Mesenchymal stem cell (in vitro differentiated cells and primary cell): ENCODE measurements at regions not wholly inside any gene's neighbourhood (a gene's known extent, or its start where the extent isn't known, plus 50 kb on each side); places are given as distances from the start of the nearest gene placed in this dataset.
A peak's percentile ranks its signal among the peaks of the same experiment; 100 is the strongest.
"Not testable (repeated sequence)": the region's sequence is repeated elsewhere in the genome, so short reads cannot be mapped to it uniquely, and the experiment has no call there.

ENCODE experiments used
- DNase-seq: peaks from one replicate; pipeline ENCODE4 v3.0.0-alpha.2; 2013
- H2AFZ ChIP-seq: one replicate; pipeline ENCODE4 v1.6.1; 2013; ENCODE audit warnings: low read depth, mild to moderate bottlenecking, control low read depth, inconsistent platforms, low read length, moderate library complexity
- H2AK5ac ChIP-seq: 2 replicates; pipeline ENCODE4 v1.6.1; 2013; ENCODE audit warnings: low read length, moderate library complexity, mild to moderate bottlenecking, inconsistent platforms; ENCODE audit not compliant: severe bottlenecking
- H2BK120ac ChIP-seq: one replicate; pipeline ENCODE4 v1.6.1; 2013; ENCODE audit warnings: low read depth, mild to moderate bottlenecking, inconsistent platforms, low read length, moderate library complexity
- H2BK12ac ChIP-seq, 2 experiments: one replicate each; pipeline ENCODE4 v1.6.1; 2013; ENCODE audit warnings: inconsistent platforms in 2 of 2, low read length in 2 of 2, mild to moderate bottlenecking in 2 of 2, moderate library complexity in 2 of 2, control low read depth in 1 of 2
- H2BK15ac ChIP-seq: one replicate; pipeline ENCODE4 v1.6.1; 2013; ENCODE audit warnings: mild to moderate bottlenecking, low read depth, inconsistent platforms; ENCODE audit not compliant: poor library complexity, severe bottlenecking
- H2BK5ac ChIP-seq: 2 replicates; pipeline ENCODE4 v1.6.1; 2013; ENCODE audit warnings: low read depth, mild to moderate bottlenecking, low read length, control low read depth, inconsistent platforms; ENCODE audit not compliant: poor library complexity, severe bottlenecking
- H3K14ac ChIP-seq, 2 experiments: one replicate each; pipeline ENCODE4 v1.6.1; 2013; ENCODE audit warnings: inconsistent platforms in 2 of 2, low read length in 2 of 2, control low read depth in 1 of 2, mild to moderate bottlenecking in 1 of 2, moderate library complexity in 1 of 2
- H3K18ac ChIP-seq, 2 experiments: one replicate each; pipeline ENCODE4 v1.6.1; 2013; ENCODE audit warnings: inconsistent platforms in 2 of 2, low read length in 2 of 2, control low read depth in 1 of 2, low read depth in 1 of 2, mild to moderate bottlenecking in 1 of 2
- H3K23ac ChIP-seq, 2 experiments: one replicate each; pipeline ENCODE4 v1.6.1; 2013; ENCODE audit warnings: inconsistent platforms in 2 of 2, low read length in 2 of 2, mild to moderate bottlenecking in 2 of 2, moderate library complexity in 2 of 2, control low read depth in 1 of 2
- H3K27ac ChIP-seq: 2 replicates; pipeline ENCODE4 v1.5.1; 2013; ENCODE audit warnings: mild to moderate bottlenecking, moderate library complexity, low read length, control low read depth, inconsistent platforms; ENCODE audit not compliant: poor library complexity, severe bottlenecking
- H3K27me3 ChIP-seq, 2 experiments: 2 replicates each; pipeline versions ENCODE4 v1.6.1 to v1.7.0; 2013; ENCODE audit warnings: low read length in 2 of 2, mild to moderate bottlenecking in 2 of 2, moderate library complexity in 2 of 2, control low read depth in 1 of 2, inconsistent platforms in 1 of 2; ENCODE audit not compliant: control insufficient read depth in 1 of 2, insufficient read depth in 1 of 2
- H3K36me3 ChIP-seq, 2 experiments: 2 replicates each; pipeline versions ENCODE4 v1.6.1 to v1.7.0; 2013; ENCODE audit warnings: low read length in 2 of 2, control low read depth in 1 of 2, inconsistent platforms in 1 of 2, low read depth in 1 of 2, mild to moderate bottlenecking in 1 of 2; ENCODE audit not compliant: insufficient read depth in 2 of 2, control insufficient read depth in 1 of 2
- H3K4ac ChIP-seq, 2 experiments: one replicate each; pipeline ENCODE4 v1.6.1; 2013; ENCODE audit warnings: inconsistent platforms in 2 of 2, low read length in 2 of 2, mild to moderate bottlenecking in 2 of 2, moderate library complexity in 2 of 2, control low read depth in 1 of 2, low read depth in 1 of 2
- H3K4me1 ChIP-seq: 2 replicates; pipeline ENCODE4 v1.6.1; 2013; ENCODE audit warnings: low read depth, low read length, control low read depth; ENCODE audit not compliant: control insufficient read depth, insufficient read depth
- H3K4me2 ChIP-seq: 2 replicates; pipeline ENCODE4 v1.6.1; 2013; ENCODE audit warnings: low read length, mild to moderate bottlenecking, inconsistent platforms; ENCODE audit not compliant: poor library complexity, severe bottlenecking
- H3K4me3 ChIP-seq, 2 experiments: 2 replicates each; pipeline versions ENCODE4 v1.5.1 to v1.7.0; 2013; ENCODE audit warnings: low read length in 2 of 2, mild to moderate bottlenecking in 2 of 2, control low read depth in 1 of 2, low read depth in 1 of 2; ENCODE audit not compliant: insufficient read depth in 1 of 2
- H3K79me1 ChIP-seq: replicated peaks from 2 replicates; pipeline ENCODE4 v1.6.1; 2013; ENCODE audit warnings: mild to moderate bottlenecking, control low read depth, low read length, inconsistent platforms; ENCODE audit not compliant: poor library complexity, severe bottlenecking
- H3K9ac ChIP-seq: 2 replicates; pipeline ENCODE4 v1.7.0; 2013; ENCODE audit warnings: mild to moderate bottlenecking, low read length, moderate library complexity
- H3K9me3 ChIP-seq: 2 replicates; pipeline ENCODE4 v1.7.0; 2013; ENCODE audit warnings: mild to moderate bottlenecking, low read length; ENCODE audit not compliant: control insufficient read depth
- H4K8ac ChIP-seq: one replicate; pipeline ENCODE4 v1.6.1; 2013; ENCODE audit warnings: inconsistent platforms, mild to moderate bottlenecking, low read length, moderate library complexity
- H4K91ac ChIP-seq: one replicate; pipeline ENCODE4 v1.6.1; 2013; ENCODE audit warnings: mild to moderate bottlenecking, low read length, inconsistent platforms
- WGBS: methylation state at CpG from one replicate; pipeline ENCODE4 v1.1.7; 2013; ENCODE audit warnings: mixed read lengths; 5-methylcytosine and 5-hydroxymethylcytosine counted together

GRCh38 chrY:19433059-19433458 lies 311.5 kb downstream of the KDM5D start:
- H3K23ac ChIP-seq, result no peak overlapping the region
- no peak overlapping the region for H3K18ac ChIP-seq
- H3K4me3 ChIP-seq, result no peak overlapping the region
- no peaks in the 10 kb centered on the region for H3K36me3 ChIP-seq
- no peak overlapping the region for H2BK5ac ChIP-seq
- H2BK15ac ChIP-seq, result no peak overlapping the region
- WGBS, result 6% methylated on average over 2 of the region's 4 CpGs
- no peak overlapping the region for H4K8ac ChIP-seq
- no peak overlapping the region for H3K14ac ChIP-seq
- H2BK12ac ChIP-seq, result no peak overlapping the region
- no peaks in the 10 kb centered on the region for H3K4me1 ChIP-seq
- H3K27me3 ChIP-seq, result no peaks in the 10 kb centered on the region
- H2AFZ ChIP-seq, result no peak overlapping the region
- no peak overlapping the region for H2AK5ac ChIP-seq
- H2BK120ac ChIP-seq, result no peak overlapping the region
- peak; percentile 34 for DNase-seq
- H3K9me3 ChIP-seq, result no peaks in the 10 kb centered on the region
- H3K27ac ChIP-seq, result no peak overlapping the region
- H4K91ac ChIP-seq, result no peak overlapping the region
- H3K9ac ChIP-seq, result no peak overlapping the region
- no peak overlapping the region for H3K4me2 ChIP-seq
- no peak overlapping the region for H3K4ac ChIP-seq
- no peaks in the 10 kb centered on the region for H3K79me1 ChIP-seq

- no peak overlapping the region for H2BK15ac ChIP-seq
- no peak overlapping the region for H4K8ac ChIP-seq
- no peaks in the 10 kb centered on the region for H3K4me1 ChIP-seq
- H4K91ac ChIP-seq, result no peak overlapping the region
- no peak overlapping the region for H2AK5ac ChIP-seq
- H3K18ac ChIP-seq, result no peak overlapping the region
- H2BK12ac ChIP-seq, result no peak overlapping the region
- no peaks in the 10 kb centered on the region for H3K27me3 ChIP-seq
- H2AFZ ChIP-seq, result no peak overlapping the region
- no peak overlapping the region for H2BK5ac ChIP-seq
- H3K14ac ChIP-seq, result no peak overlapping the region
- no peaks in the 10 kb centered on the region for H3K36me3 ChIP-seq
- no peak overlapping the region for H3K4ac ChIP-seq
- H3K4me2 ChIP-seq, result no peak overlapping the region
- no peak overlapping the region for H3K9ac ChIP-seq
- no peak overlapping the region for H2BK120ac ChIP-seq
- no peaks in the 10 kb centered on the region for H3K79me1 ChIP-seq
- H3K23ac ChIP-seq, result no peak overlapping the region
- H3K27ac ChIP-seq, result no peak overlapping the region
- no peak for DNase-seq
- H3K9me3 ChIP-seq, result no peaks in the 10 kb centered on the region
- no peak overlapping the region for H3K4me3 ChIP-seq
These were observed 316.6 kb downstream of the KDM5D start for GRCh38 chrY:19427736-19428518.

GRCh38 chrY:19427191-19427590 lies 317.3 kb downstream of the KDM5D start:
- not testable (repeated sequence) for DNase-seq, H2AFZ ChIP-seq, H2BK12ac ChIP-seq, H3K4me2 ChIP-seq, H2BK5ac ChIP-seq, H3K18ac ChIP-seq, H3K9ac ChIP-seq, H3K4me1 ChIP-seq, H2BK15ac ChIP-seq, H3K36me3 ChIP-seq, H3K4ac ChIP-seq, H3K79me1 ChIP-seq, H3K14ac ChIP-seq, H3K27me3 ChIP-seq, H3K9me3 ChIP-seq, H4K91ac ChIP-seq, H2AK5ac ChIP-seq, H2BK120ac ChIP-seq, H3K27ac ChIP-seq, H3K4me3 ChIP-seq, H4K8ac ChIP-seq, H3K23ac ChIP-seq
- WGBS, result 27% methylated on average over 5 of the region's 5 CpGs

GRCh38 chrY:19410980-19411766 lies 333.4 kb downstream of the KDM5D start:
- Histone ChIP-seq H2BK12ac (no peak overlapping the region), H3K18ac (no peak overlapping the region), H2AK5ac (no peak overlapping the region), H3K27ac (no peak overlapping the region), H3K9me3 (no peaks in the 10 kb centered on the region), H2BK5ac (no peak overlapping the region), H3K23ac (no peak overlapping the region), H4K8ac (no peak overlapping the region), H3K4me2 (no peak overlapping the region), H3K27me3 (no peaks in the 10 kb centered on the region), H2BK120ac (no peak overlapping the region), H3K79me1 (no peaks in the 10 kb centered on the region), H3K36me3 (no peaks in the 10 kb centered on the region), H3K9ac (no peak overlapping the region), H3K14ac (no peak overlapping the region), H3K4me1 (no peaks in the 10 kb centered on the region), H2BK15ac (no peak overlapping the region), H3K4ac (no peak overlapping the region), H2AFZ (no peak overlapping the region), H3K4me3 (no peak overlapping the region), H4K91ac (no peak overlapping the region)
- WGBS, result 58% methylated on average over 3 of the region's 3 CpGs
- no peak for DNase-seq
